ENCODE measurements at regions not wholly inside any gene's neighbourhood (a gene's known extent, or its start where the extent isn't known, plus 50 kb on each side); places are given as distances from the start of the nearest gene placed in this dataset.

GRCh38 chr14:26872515-26873361 lies 274.9 kb upstream of the NOVA1 start:
- TF ChIP-seq, protein P1, sequence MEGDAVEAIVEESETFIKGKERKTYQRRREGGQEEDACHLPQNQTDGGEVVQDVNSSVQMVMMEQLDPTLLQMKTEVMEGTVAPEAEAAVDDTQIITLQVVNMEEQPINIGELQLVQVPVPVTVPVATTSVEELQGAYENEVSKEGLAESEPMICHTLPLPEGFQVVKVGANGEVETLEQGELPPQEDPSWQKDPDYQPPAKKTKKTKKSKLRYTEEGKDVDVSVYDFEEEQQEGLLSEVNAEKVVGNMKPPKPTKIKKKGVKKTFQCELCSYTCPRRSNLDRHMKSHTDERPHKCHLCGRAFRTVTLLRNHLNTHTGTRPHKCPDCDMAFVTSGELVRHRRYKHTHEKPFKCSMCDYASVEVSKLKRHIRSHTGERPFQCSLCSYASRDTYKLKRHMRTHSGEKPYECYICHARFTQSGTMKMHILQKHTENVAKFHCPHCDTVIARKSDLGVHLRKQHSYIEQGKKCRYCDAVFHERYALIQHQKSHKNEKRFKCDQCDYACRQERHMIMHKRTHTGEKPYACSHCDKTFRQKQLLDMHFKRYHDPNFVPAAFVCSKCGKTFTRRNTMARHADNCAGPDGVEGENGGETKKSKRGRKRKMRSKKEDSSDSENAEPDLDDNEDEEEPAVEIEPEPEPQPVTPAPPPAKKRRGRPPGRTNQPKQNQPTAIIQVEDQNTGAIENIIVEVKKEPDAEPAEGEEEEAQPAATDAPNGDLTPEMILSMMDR (IDR thresholded peaks at IDR 0.05; ENCODE audit: low read depth, low read length, poor library complexity, severe bottlenecking): no peak
- no peak for TF ChIP-seq EZH2phosphoT487 (IDR thresholded peaks at IDR 0.05; ENCODE audit: borderline replicate concordance, low read length)

Data from DOHH2 (cell line).